ENCODE measurements at regions not wholly inside any gene's neighbourhood (a gene's known extent, or its start where the extent isn't known, plus 50 kb on each side); places are given as distances from the start of the nearest gene placed in this dataset.

GRCh38 chr20:48483334-48484066 is 344.3 kb downstream of the PREX1 start:
- no peaks in the 10 kb centered on the region for H3K9me3 ChIP-seq
- 64 to 74% (median 69%) methylated on average over 10 to 11 of the region's 11 CpGs for WGBS, 4 donors
- TF ChIP-seq, protein P1, sequence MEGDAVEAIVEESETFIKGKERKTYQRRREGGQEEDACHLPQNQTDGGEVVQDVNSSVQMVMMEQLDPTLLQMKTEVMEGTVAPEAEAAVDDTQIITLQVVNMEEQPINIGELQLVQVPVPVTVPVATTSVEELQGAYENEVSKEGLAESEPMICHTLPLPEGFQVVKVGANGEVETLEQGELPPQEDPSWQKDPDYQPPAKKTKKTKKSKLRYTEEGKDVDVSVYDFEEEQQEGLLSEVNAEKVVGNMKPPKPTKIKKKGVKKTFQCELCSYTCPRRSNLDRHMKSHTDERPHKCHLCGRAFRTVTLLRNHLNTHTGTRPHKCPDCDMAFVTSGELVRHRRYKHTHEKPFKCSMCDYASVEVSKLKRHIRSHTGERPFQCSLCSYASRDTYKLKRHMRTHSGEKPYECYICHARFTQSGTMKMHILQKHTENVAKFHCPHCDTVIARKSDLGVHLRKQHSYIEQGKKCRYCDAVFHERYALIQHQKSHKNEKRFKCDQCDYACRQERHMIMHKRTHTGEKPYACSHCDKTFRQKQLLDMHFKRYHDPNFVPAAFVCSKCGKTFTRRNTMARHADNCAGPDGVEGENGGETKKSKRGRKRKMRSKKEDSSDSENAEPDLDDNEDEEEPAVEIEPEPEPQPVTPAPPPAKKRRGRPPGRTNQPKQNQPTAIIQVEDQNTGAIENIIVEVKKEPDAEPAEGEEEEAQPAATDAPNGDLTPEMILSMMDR (IDR thresholded peaks at IDR 0.05), result no peak
- no peak for TF ChIP-seq POLR2A (IDR thresholded peaks at IDR 0.05)
- H3K4me1 ChIP-seq, result no peaks in the 10 kb centered on the region
- intact Hi-C loops (cut with DNase I), result no loop called here
- ATAC-seq (no peak), DNase-seq (no peak)
- H3K27me3 ChIP-seq, result peaks cover 0 to 40% (median 13%) of the 10 kb centered on the region in 9 donors
- H3K4me3 ChIP-seq, result no peak overlapping the region
- H3K27ac ChIP-seq, result no peak overlapping the region
- no peaks in the 10 kb centered on the region for H3K36me3 ChIP-seq

GRCh38 chr20:48482790-48483189 is 345.0 kb downstream of the PREX1 start:
- Histone ChIP-seq H3K27me3 (peaks cover 3 to 40% (median 13%) of the 10 kb centered on the region in 9 donors), H3K27ac (no peak overlapping the region), H3K36me3 (no peaks in the 10 kb centered on the region), H3K9me3 (no peaks in the 10 kb centered on the region), H3K4me1 (no peaks in the 10 kb centered on the region), H3K4me3 (no peak overlapping the region)
- ATAC-seq, result no peak
- DNase-seq, result no peak
- intact Hi-C loops (cut with DNase I), result no loop called here
- TF ChIP-seq POLR2A (IDR thresholded peaks at IDR 0.05), result no peak
- TF ChIP-seq, protein P1 (IDR thresholded peaks at IDR 0.05), result no peak
- WGBS, 4 donors, result 83 to 89% (median 86%) methylated on average over 9 of the region's 9 CpGs

- no peak for ATAC-seq
- Histone ChIP-seq H3K27ac (no peak overlapping the region), H3K9me3 (no peaks in the 10 kb centered on the region), H3K4me1 (no peaks in the 10 kb centered on the region), H3K4me3 (no peak overlapping the region), H3K36me3 (no peaks in the 10 kb centered on the region), H3K27me3 (peaks cover 0 to 49% (median 13%) of the 10 kb centered on the region in 9 donors)
- TF ChIP-seq POLR2A (IDR thresholded peaks at IDR 0.05), result no peak
- TF ChIP-seq, protein P1 (IDR thresholded peaks at IDR 0.05), result no peak
- no peak for DNase-seq
- WGBS, 4 donors, result 56 to 67% (median 62%) methylated on average over 5 of the region's 5 CpGs
- intact Hi-C loops (cut with DNase I), result no loop called here
These were observed 347.5 kb downstream of the PREX1 start for GRCh38 chr20:48480216-48480772.

DNA sequence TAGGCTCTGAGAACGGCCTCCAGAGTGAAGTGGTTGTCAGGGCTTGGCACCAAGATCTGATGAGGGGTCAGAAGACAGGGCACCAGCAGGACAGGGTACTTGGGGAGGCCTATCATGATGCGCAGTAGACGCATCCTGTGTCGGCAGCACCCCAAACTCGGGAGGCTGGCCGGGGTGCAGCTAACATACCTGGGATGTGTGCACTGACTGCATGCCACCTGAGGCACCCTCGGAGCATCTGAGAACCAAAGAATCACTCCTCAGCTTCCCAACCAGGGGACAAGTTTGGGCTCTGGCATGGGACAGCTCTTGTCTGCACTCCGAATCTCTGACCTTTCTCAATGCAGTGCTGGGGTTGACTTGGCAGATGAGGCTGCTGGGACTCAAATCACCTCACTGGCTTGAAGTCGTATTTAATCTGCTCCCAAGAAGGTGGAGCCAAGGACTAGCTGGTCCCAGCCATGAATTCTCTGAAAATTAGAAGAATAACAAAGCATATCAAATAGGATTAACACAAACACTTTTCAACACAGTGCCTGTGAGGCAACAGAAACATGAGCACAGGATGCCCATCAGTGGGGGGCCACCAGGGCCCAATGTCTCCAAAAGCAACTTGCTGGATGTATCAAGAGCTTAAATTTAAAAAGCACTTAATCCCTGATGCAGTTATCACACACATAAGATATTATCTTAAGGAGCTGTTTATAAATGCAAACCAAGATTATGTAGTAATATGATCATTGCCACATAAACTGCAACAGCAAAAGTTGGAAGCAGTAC is 348.8 kb downstream of the PREX1 start:
- no peak for DNase-seq
- Histone ChIP-seq H3K9me3 (no peaks in the 10 kb centered on the region), H3K27ac (no peak overlapping the region), H3K4me1 (no peaks in the 10 kb centered on the region), H3K27me3 (peaks cover 0 to 49% (median 13%) of the 10 kb centered on the region in 9 donors), H3K4me3 (no peak overlapping the region), H3K36me3 (no peaks in the 10 kb centered on the region)
- intact Hi-C loops (cut with DNase I), result no loop called here
- TF ChIP-seq POLR2A (IDR thresholded peaks at IDR 0.05), result no peak
- TF ChIP-seq, protein P1 (IDR thresholded peaks at IDR 0.05), result no peak
- ATAC-seq, result no peak
- WGBS, 4 donors, result 71 to 85% (median 82%) methylated on average over 6 to 9 of the region's 9 CpGs
